ENCODE measurements at regions not wholly inside any gene's neighbourhood (a gene's known extent, or its start where the extent isn't known, plus 50 kb on each side); places are given as distances from the start of the nearest gene placed in this dataset.

DNA sequence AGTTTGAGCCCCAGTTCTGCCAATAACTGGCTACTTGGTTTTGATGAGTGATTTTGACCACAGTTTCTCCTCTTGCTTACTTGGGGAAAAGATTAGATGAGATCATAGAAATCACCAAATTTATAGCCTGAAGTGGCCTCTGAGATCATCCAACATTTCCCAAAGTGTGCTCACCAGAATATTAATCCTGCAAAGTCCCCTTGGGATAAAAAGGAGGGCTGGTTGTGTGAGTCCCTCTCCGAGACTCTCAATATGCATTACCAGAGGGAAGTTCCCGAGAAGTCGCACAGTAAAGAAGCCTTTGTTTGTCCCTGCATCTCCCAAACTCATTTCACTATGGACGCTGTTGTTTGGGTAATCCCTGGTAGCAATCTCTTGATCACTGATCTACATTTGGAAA is 88.4 kb upstream of the ADRA1B start:
- no peak for TF ChIP-seq EZH2 (optimal IDR thresholded peaks at IDR 0.05; ENCODE audit: low read depth, low read length)
- TF ChIP-seq, protein P1, sequence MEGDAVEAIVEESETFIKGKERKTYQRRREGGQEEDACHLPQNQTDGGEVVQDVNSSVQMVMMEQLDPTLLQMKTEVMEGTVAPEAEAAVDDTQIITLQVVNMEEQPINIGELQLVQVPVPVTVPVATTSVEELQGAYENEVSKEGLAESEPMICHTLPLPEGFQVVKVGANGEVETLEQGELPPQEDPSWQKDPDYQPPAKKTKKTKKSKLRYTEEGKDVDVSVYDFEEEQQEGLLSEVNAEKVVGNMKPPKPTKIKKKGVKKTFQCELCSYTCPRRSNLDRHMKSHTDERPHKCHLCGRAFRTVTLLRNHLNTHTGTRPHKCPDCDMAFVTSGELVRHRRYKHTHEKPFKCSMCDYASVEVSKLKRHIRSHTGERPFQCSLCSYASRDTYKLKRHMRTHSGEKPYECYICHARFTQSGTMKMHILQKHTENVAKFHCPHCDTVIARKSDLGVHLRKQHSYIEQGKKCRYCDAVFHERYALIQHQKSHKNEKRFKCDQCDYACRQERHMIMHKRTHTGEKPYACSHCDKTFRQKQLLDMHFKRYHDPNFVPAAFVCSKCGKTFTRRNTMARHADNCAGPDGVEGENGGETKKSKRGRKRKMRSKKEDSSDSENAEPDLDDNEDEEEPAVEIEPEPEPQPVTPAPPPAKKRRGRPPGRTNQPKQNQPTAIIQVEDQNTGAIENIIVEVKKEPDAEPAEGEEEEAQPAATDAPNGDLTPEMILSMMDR (IDR thresholded peaks at IDR 0.05; ENCODE audit: low read length): no peak
